ENCODE measurements at regions not wholly inside any gene's neighbourhood (a gene's known extent, or its start where the extent isn't known, plus 50 kb on each side); places are given as distances from the start of the nearest gene placed in this dataset.

GRCh38 chr9:106693558-106693957 is 169.4 kb upstream of the ZNF462 start:
- no peak overlapping the region for H3K9ac ChIP-seq (ENCODE audit: low read length)

DNA sequence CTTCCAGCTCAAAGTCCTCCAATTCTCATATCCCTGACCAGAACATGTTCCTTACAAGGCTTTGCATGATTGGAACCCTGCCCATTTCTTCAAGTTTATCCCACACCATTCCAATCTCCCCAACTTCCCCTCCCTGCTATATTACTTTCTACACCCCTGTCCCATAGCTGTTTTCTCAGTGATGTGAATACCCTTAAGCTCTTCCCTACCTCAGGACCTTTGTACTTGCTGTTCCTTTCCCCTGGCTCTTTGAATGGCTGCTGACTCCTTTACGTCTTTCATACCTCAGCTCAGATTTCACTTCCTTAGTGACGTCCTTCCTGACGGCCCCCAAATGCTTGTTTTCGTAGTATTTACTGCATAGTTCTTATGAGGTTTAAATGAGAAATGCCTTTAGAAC is 166.2 kb upstream of the ZNF462 start:
- Histone ChIP-seq H3K4me1 (ENCODE audit: control insufficient read depth, low read depth, low read length) (peaks cover 3% of the 10 kb centered on the region), H3K27me3 (ENCODE audit: control insufficient read depth, insufficient read depth, low read length) (no peaks in the 10 kb centered on the region), H3K9ac (ENCODE audit: low read length) (no peak overlapping the region), H3K27ac (ENCODE audit: low read length) (no peak overlapping the region), H3K9me3 (ENCODE audit: control insufficient read depth, low read depth, low read length) (no peaks in the 10 kb centered on the region), H3K36me3 (ENCODE audit: control insufficient read depth, low read depth, low read length) (no peaks in the 10 kb centered on the region), H3K4me3 (ENCODE audit: low read length) (no peak overlapping the region)

More at GRCh38 chr9:106693558-106693957, 169.4 kb upstream of the ZNF462 start:
- no peaks in the 10 kb centered on the region for H3K36me3 ChIP-seq (ENCODE audit: control insufficient read depth, low read depth, low read length)
- H3K4me3 ChIP-seq (ENCODE audit: low read length), result no peak overlapping the region
- H3K4me1 ChIP-seq (ENCODE audit: control insufficient read depth, low read depth, low read length), result peaks cover 3% of the 10 kb centered on the region
- H3K27me3 ChIP-seq (ENCODE audit: control insufficient read depth, insufficient read depth, low read length), result no peaks in the 10 kb centered on the region
- no peaks in the 10 kb centered on the region for H3K9me3 ChIP-seq (ENCODE audit: control insufficient read depth, low read depth, low read length)
- H3K27ac ChIP-seq (ENCODE audit: low read length), result no peak overlapping the region

GRCh38 chr9:106697390-106697749 is 165.6 kb upstream of the ZNF462 start:
- H3K4me3 ChIP-seq (ENCODE audit: low read length), result no peak overlapping the region
- peaks cover 3% of the 10 kb centered on the region for H3K4me1 ChIP-seq (ENCODE audit: control insufficient read depth, low read depth, low read length)
- no peaks in the 10 kb centered on the region for H3K36me3 ChIP-seq (ENCODE audit: control insufficient read depth, low read depth, low read length)
- H3K9me3 ChIP-seq (ENCODE audit: control insufficient read depth, low read depth, low read length), result no peaks in the 10 kb centered on the region
- H3K27ac ChIP-seq (ENCODE audit: low read length), result no peak overlapping the region
- H3K27me3 ChIP-seq (ENCODE audit: control insufficient read depth, insufficient read depth, low read length), result no peaks in the 10 kb centered on the region
- no peak overlapping the region for H3K9ac ChIP-seq (ENCODE audit: low read length)

DNA sequence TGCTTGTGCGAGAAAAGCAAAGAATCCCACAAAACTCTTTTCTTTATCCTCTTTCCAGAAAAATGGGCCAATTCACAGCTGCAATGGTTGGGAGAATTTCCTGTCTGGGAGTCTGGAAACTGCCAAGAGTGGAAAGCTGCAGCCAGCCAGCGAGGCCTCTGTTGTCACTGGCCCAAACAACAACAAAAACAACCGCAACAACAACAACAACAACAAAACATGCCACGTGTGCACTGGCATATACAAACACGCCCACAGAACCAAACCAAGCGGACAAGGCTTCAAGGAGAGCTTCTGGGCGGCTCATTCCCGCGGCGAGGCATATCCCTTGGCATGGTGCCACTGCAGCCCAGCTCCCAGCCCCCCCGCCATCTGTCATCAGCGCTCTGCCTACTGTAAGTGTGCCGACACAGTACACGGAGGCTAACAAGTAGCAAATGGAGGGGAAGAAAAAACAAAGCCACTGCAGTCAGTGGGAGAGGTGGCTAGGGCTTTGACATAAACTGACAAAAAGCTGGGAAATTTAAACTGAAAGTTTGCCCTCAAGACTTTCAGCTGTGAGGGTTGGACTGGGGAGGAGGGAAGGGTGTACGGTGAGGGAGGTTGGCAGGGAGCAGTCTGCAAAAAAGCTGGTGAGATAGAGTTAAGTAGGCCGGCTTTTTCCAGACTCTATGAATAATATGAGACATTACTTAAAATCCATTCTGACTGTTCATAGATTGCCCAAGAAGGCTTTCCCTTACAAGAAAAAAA is 165.0 kb upstream of the ZNF462 start:
- Histone ChIP-seq H3K36me3 (ENCODE audit: control insufficient read depth, low read depth, low read length) (no peaks in the 10 kb centered on the region), H3K9ac (ENCODE audit: low read length) (no peak overlapping the region), H3K4me3 (ENCODE audit: low read length) (no peak overlapping the region), H3K27ac (ENCODE audit: low read length) (no peak overlapping the region), H3K4me1 (ENCODE audit: control insufficient read depth, low read depth, low read length) (peaks cover 3% of the 10 kb centered on the region), H3K9me3 (ENCODE audit: control insufficient read depth, low read depth, low read length) (no peaks in the 10 kb centered on the region), H3K27me3 (ENCODE audit: control insufficient read depth, insufficient read depth, low read length) (no peaks in the 10 kb centered on the region)

DNA sequence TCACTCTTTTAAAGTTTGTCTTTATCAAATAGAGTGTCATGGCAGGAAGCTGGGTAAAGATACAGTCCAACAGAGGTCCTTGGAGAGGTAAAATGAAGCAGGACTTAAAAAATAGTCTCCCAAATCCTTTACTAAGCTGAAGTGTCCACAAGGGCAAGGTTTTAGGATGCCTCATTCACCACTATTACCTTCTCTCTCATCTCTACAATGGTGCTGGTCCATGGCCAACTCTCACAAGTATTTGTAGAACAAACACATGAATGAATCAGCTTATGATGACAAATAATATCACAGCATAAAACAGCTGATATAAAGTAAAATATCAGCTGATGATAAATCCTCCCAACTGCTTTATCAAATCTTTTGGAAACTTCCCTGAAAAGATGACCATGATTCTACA is 162.3 kb upstream of the ZNF462 start:
- Histone ChIP-seq H3K9me3 (ENCODE audit: control insufficient read depth, low read depth, low read length) (no peaks in the 10 kb centered on the region), H3K4me1 (ENCODE audit: control insufficient read depth, low read depth, low read length) (peaks cover 3% of the 10 kb centered on the region), H3K36me3 (ENCODE audit: control insufficient read depth, low read depth, low read length) (no peaks in the 10 kb centered on the region), H3K4me3 (ENCODE audit: low read length) (no peak overlapping the region), H3K9ac (ENCODE audit: low read length) (no peak overlapping the region), H3K27ac (ENCODE audit: low read length) (no peak overlapping the region), H3K27me3 (ENCODE audit: control insufficient read depth, insufficient read depth, low read length) (no peaks in the 10 kb centered on the region)

- Histone ChIP-seq H3K4me3 (ENCODE audit: low read length) (no peak overlapping the region), H3K9me3 (ENCODE audit: control insufficient read depth, low read depth, low read length) (no peaks in the 10 kb centered on the region), H3K27me3 (ENCODE audit: control insufficient read depth, insufficient read depth, low read length) (no peaks in the 10 kb centered on the region), H3K4me1 (ENCODE audit: control insufficient read depth, low read depth, low read length) (peaks cover 3% of the 10 kb centered on the region), H3K9ac (ENCODE audit: low read length) (no peak overlapping the region), H3K27ac (ENCODE audit: low read length) (no peak overlapping the region), H3K36me3 (ENCODE audit: control insufficient read depth, low read depth, low read length) (no peaks in the 10 kb centered on the region)
Measured at GRCh38 chr9:106701611-106702010, 161.4 kb upstream of the ZNF462 start.

GRCh38 chr9:106704056-106704615 is 158.8 kb upstream of the ZNF462 start:
- H3K9ac ChIP-seq (ENCODE audit: low read length), result no peak overlapping the region
- no peaks in the 10 kb centered on the region for H3K9me3 ChIP-seq (ENCODE audit: control insufficient read depth, low read depth, low read length)
- no peaks in the 10 kb centered on the region for H3K27me3 ChIP-seq (ENCODE audit: control insufficient read depth, insufficient read depth, low read length)
- H3K36me3 ChIP-seq (ENCODE audit: control insufficient read depth, low read depth, low read length), result no peaks in the 10 kb centered on the region
- no peak overlapping the region for H3K27ac ChIP-seq (ENCODE audit: low read length)
- no peak overlapping the region for H3K4me3 ChIP-seq (ENCODE audit: low read length)
- peaks cover 3% of the 10 kb centered on the region for H3K4me1 ChIP-seq (ENCODE audit: control insufficient read depth, low read depth, low read length)

GRCh38 chr9:106707291-106707690 is 155.7 kb upstream of the ZNF462 start:
- Histone ChIP-seq H3K9me3 (ENCODE audit: control insufficient read depth, low read depth, low read length) (no peaks in the 10 kb centered on the region), H3K27me3 (ENCODE audit: control insufficient read depth, insufficient read depth, low read length) (no peaks in the 10 kb centered on the region), H3K27ac (ENCODE audit: low read length) (no peak overlapping the region), H3K4me1 (ENCODE audit: control insufficient read depth, low read depth, low read length) (peaks cover 3% of the 10 kb centered on the region), H3K9ac (ENCODE audit: low read length) (no peak overlapping the region), H3K4me3 (ENCODE audit: low read length) (no peak overlapping the region), H3K36me3 (ENCODE audit: control insufficient read depth, low read depth, low read length) (no peaks in the 10 kb centered on the region)

DNA sequence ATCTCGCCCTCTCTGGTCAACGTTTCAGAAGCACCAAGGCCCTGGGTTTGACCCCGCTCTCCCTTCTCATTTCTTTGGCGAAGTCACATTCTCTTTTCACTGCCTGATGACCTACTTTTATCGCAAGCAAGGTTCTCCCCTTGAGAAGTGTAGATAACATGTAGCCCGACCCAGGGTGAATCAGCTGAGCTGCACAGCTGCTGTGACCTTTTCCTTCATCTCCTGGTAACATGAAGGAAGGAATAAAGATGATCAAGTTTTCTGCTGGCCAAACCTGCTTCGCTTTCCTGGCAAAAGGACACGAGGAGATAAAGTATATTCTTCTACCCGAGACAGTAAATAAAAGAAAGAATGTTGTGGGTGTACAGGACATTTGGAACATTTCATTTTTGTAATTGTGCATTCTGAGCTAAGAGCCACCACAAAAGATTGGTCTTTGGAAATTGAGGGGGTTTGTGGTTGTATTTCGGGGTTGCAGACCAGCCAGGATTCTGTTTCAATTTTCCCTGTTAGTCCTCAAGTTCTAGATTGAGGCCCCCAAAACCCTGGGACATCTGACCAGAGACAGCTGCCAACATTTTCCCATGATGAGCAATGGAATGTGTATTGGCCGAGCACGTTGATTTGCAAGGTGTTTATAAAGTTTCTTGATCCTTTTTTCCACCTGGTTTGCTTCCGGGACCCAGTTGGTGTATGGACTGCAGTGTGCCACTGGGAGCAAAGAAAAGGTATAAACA is 155.1 kb upstream of the ZNF462 start:
- H3K4me3 ChIP-seq (ENCODE audit: low read length), result no peak overlapping the region
- no peaks in the 10 kb centered on the region for H3K27me3 ChIP-seq (ENCODE audit: control insufficient read depth, insufficient read depth, low read length)
- H3K27ac ChIP-seq (ENCODE audit: low read length), result no peak overlapping the region
- H3K4me1 ChIP-seq (ENCODE audit: control insufficient read depth, low read depth, low read length), result peaks cover 3% of the 10 kb centered on the region
- no peaks in the 10 kb centered on the region for H3K36me3 ChIP-seq (ENCODE audit: control insufficient read depth, low read depth, low read length)
- H3K9ac ChIP-seq (ENCODE audit: low read length), result no peak overlapping the region
- H3K9me3 ChIP-seq (ENCODE audit: control insufficient read depth, low read depth, low read length), result no peaks in the 10 kb centered on the region

- H3K36me3 ChIP-seq (ENCODE audit: control insufficient read depth, low read depth, low read length), result no peaks in the 10 kb centered on the region
- no peaks in the 10 kb centered on the region for H3K27me3 ChIP-seq (ENCODE audit: control insufficient read depth, insufficient read depth, low read length)
- no peaks in the 10 kb centered on the region for H3K9me3 ChIP-seq (ENCODE audit: control insufficient read depth, low read depth, low read length)
- H3K27ac ChIP-seq (ENCODE audit: low read length), result no peak overlapping the region
- H3K4me1 ChIP-seq (ENCODE audit: control insufficient read depth, low read depth, low read length), result peaks cover 3% of the 10 kb centered on the region
- H3K4me3 ChIP-seq (ENCODE audit: low read length), result no peak overlapping the region
- no peak overlapping the region for H3K9ac ChIP-seq (ENCODE audit: low read length)
Measured at GRCh38 chr9:106708475-106709146, 154.4 kb upstream of the ZNF462 start.

DNA sequence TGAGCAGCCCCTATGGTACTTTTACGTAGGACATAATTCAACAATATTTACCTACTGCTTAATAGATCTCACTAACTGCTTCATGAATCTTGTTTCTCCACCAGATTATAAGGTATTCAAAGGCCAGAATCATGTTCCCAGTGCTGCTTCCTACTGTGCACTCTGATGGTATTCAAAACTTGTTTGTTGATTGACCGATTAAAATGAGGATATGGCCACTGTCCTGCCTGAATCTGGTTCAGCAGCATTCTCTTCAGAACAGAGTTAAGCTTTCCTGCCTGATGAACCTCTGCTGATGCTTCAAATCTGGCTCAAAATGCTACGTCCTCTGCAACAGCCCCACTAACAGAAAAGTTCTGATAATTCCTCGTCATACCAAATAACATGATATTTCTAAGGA is 150.7 kb upstream of the ZNF462 start:
- no peaks in the 10 kb centered on the region for H3K9me3 ChIP-seq (ENCODE audit: control insufficient read depth, low read depth, low read length)
- no peak overlapping the region for H3K4me3 ChIP-seq (ENCODE audit: low read length)
- no peak overlapping the region for H3K9ac ChIP-seq (ENCODE audit: low read length)
- H3K27ac ChIP-seq (ENCODE audit: low read length), result no peak overlapping the region
- H3K4me1 ChIP-seq (ENCODE audit: control insufficient read depth, low read depth, low read length), result no peaks in the 10 kb centered on the region
- H3K27me3 ChIP-seq (ENCODE audit: control insufficient read depth, insufficient read depth, low read length), result no peaks in the 10 kb centered on the region
- H3K36me3 ChIP-seq (ENCODE audit: control insufficient read depth, low read depth, low read length), result no peaks in the 10 kb centered on the region
